ENCODE measurements at regions not wholly inside any gene's neighbourhood (a gene's known extent, or its start where the extent isn't known, plus 50 kb on each side); places are given as distances from the start of the nearest gene placed in this dataset.

GRCh38 chr5:38008198-38008597 lies 168.4 kb upstream of the GDNF start:
- no peaks in the 10 kb centered on the region for H3K9me3 ChIP-seq (ENCODE audit: control insufficient read depth, insufficient read depth, low read length)
- no peak for DNase-seq
- H4K20me1 ChIP-seq (ENCODE audit: insufficient read depth, low read length), result no peaks in the 10 kb centered on the region
- WGBS, 2 experiments (ENCODE audit: extremely low coverage in 2 of 2, insufficient read length in 1 of 2), result no CpG with 5 or more reads among the region's 1 CpG
- no peak overlapping the region for H3K56ac ChIP-seq (ENCODE audit: extremely low read depth, insufficient read depth, low read length)
- H3K9ac ChIP-seq (ENCODE audit: low read depth, low read length), result no peak overlapping the region
- H3K4me1 ChIP-seq (ENCODE audit: control insufficient read depth, insufficient read depth, low read length), result no peaks in the 10 kb centered on the region
- H2AFZ ChIP-seq (replicated peaks; ENCODE audit: low read length, poor library complexity), result no peak overlapping the region
- H2BK15ac ChIP-seq (ENCODE audit: low read depth, low read length), result no peak overlapping the region
- no peak overlapping the region for H4K5ac ChIP-seq (ENCODE audit: low read depth, low read length)
- H2BK120ac ChIP-seq (ENCODE audit: low read depth, low read length), result no peak overlapping the region
- H3K4me2 ChIP-seq (ENCODE audit: low read depth, low read length), result no peak overlapping the region
- POLR2A ChIA-PET (ENCODE audit: unreplicated experiment), result no interaction called here
- H3K14ac ChIP-seq (replicated peaks; ENCODE audit: low read depth, low read length), result no peak overlapping the region
- no peak for ATAC-seq (ENCODE audit: low read depth)
- H3K23ac ChIP-seq (ENCODE audit: low read depth, low read length), result no peak overlapping the region
- H2AK9ac ChIP-seq (replicated peaks; ENCODE audit: low read depth, low read length, poor library complexity), result no peak overlapping the region
- no peaks in the 10 kb centered on the region for H3K9me1 ChIP-seq (ENCODE audit: insufficient read depth, low read length)
- H4K91ac ChIP-seq (ENCODE audit: insufficient read depth, low read depth, low read length), result no peak overlapping the region
- intact Hi-C loops (cut with micrococcal nuclease) (no loop called here), dilution Hi-C loops (cut with HindIII; ENCODE audit: low sequenced_read_pairs, unreplicated experiment) (no loop called here), in situ Hi-C loops (cut with MboI; ENCODE audit: low sequenced_read_pairs) (no loop called here)
- H3K27ac ChIP-seq (ENCODE audit: insufficient read depth, low read length), result no peak overlapping the region
- H2AK5ac ChIP-seq (ENCODE audit: low read depth, low read length), result no peak overlapping the region
- H4K8ac ChIP-seq (ENCODE audit: low read depth in 2 of 2, low read length in 2 of 2), result no peak overlapping the region
- no peak overlapping the region for H3K18ac ChIP-seq (ENCODE audit: low read depth, low read length)
- TF ChIP-seq CHD1 (IDR thresholded peaks at IDR 0.05; ENCODE audit: low read depth, low read length) (no peak), POLR2A (IDR thresholded peaks at IDR 0.05; ENCODE audit: low read depth, low read length) (no peak), MAZ (IDR thresholded peaks at IDR 0.05; ENCODE audit: borderline replicate concordance, low read depth, low read length) (no peak), BHLHE40 (IDR thresholded peaks at IDR 0.05; ENCODE audit: low read depth, low read length) (no peak), FOS (IDR thresholded peaks at IDR 0.05; ENCODE audit: low read depth, low read length) (no peak), MXI1 (IDR thresholded peaks at IDR 0.05; ENCODE audit: borderline replicate concordance, low read depth, low read length) (no peak), CEBPB (IDR thresholded peaks at IDR 0.05; ENCODE audit: low read depth, low read length) (no peak), RAD21 (IDR thresholded peaks at IDR 0.05; ENCODE audit: low read length) (no peak), RFX5 (IDR thresholded peaks at IDR 0.05; ENCODE audit: low read depth, low read length) (no peak), SMC3 (IDR thresholded peaks at IDR 0.05; ENCODE audit: low read depth, low read length) (no peak), CTCF (conservative IDR thresholded peaks at IDR 0.05; ENCODE audit: low read depth, low read length) (no peak), RCOR1 (IDR thresholded peaks at IDR 0.05; ENCODE audit: insufficient replicate concordance, low read length) (no peak), MAFK (IDR thresholded peaks at IDR 0.05; ENCODE audit: low read depth, low read length) (no peak), NFE2L2 (IDR thresholded peaks at IDR 0.05; ENCODE audit: low read depth, low read length) (no peak)
- TF ChIP-seq, protein P1, sequence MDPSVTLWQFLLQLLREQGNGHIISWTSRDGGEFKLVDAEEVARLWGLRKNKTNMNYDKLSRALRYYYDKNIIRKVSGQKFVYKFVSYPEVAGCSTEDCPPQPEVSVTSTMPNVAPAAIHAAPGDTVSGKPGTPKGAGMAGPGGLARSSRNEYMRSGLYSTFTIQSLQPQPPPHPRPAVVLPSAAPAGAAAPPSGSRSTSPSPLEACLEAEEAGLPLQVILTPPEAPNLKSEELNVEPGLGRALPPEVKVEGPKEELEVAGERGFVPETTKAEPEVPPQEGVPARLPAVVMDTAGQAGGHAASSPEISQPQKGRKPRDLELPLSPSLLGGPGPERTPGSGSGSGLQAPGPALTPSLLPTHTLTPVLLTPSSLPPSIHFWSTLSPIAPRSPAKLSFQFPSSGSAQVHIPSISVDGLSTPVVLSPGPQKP (IDR thresholded peaks at IDR 0.05; ENCODE audit: borderline replicate concordance, low read depth, low read length), result no peak
- TF ChIP-seq, protein P2, sequence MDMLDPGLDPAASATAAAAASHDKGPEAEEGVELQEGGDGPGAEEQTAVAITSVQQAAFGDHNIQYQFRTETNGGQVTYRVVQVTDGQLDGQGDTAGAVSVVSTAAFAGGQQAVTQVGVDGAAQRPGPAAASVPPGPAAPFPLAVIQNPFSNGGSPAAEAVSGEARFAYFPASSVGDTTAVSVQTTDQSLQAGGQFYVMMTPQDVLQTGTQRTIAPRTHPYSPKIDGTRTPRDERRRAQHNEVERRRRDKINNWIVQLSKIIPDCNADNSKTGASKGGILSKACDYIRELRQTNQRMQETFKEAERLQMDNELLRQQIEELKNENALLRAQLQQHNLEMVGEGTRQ (IDR thresholded peaks at IDR 0.05; ENCODE audit: low read depth, low read length), result no peak
- no peak overlapping the region for H2BK20ac ChIP-seq (ENCODE audit: low read depth, low read length)
- no peak overlapping the region for H3K4ac ChIP-seq (ENCODE audit: low read depth, low read length)
- no peaks in the 10 kb centered on the region for H3K79me1 ChIP-seq (ENCODE audit: low read depth in 1 of 2, low read length in 2 of 2)
- CTCF ChIA-PET, result no interaction called here
- peaks cover 9% of the 10 kb centered on the region for H3K27me3 ChIP-seq (ENCODE audit: control insufficient read depth, insufficient read depth, low read length)
- BruUV-seq (replicated peaks), result no TSS peak
- no peak overlapping the region for H2BK5ac ChIP-seq (ENCODE audit: low read depth, low read length, poor library complexity, severe bottlenecking)
- no peaks in the 10 kb centered on the region for H3K36me3 ChIP-seq (ENCODE audit: control insufficient read depth, insufficient read depth, low read length)
- no peak overlapping the region for H3K4me3 ChIP-seq (ENCODE audit: insufficient read depth, low read depth, low read length)
